Skeletal muscle cell (primary cell): ENCODE measurements at regions not wholly inside any gene's neighbourhood (a gene's known extent, or its start where the extent isn't known, plus 50 kb on each side); places are given as distances from the start of the nearest gene placed in this dataset.

Experiments used
- DNase-seq: peaks from one replicate; pipeline ENCODE4 v3.0.0-alpha.2; 2010; ENCODE audit warnings: low read depth
- H3K4me3 ChIP-seq: 2 replicates; pipeline ENCODE4 v1.5.1; 2011; ENCODE audit warnings: low read depth, mild to moderate bottlenecking, control low read depth, low read length, moderate library complexity

GRCh38 chr18:10053861-10054260 lies 140.0 kb downstream of the VAPA start:
- no peak for DNase-seq
- no peak overlapping the region for H3K4me3 ChIP-seq

DNA sequence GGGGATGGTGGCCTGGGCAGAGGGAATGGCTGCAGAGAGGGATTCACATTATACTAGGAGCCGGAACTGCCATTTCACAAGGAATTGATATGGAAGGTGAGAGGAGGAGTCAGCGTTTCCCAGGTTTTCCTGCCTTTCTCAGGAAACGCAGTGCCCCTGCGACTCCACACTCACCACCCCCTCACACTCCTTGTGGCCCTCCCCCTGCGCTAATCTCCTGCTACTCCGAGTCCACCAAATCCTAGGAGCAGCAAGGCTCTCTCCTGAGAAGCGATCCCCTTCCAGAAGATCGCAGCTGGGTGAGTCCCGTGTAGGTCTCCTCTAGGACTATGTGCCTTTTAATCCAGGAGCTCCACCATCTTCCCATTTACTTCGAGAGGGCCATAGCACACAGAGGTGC lies 140.6 kb downstream of the VAPA start:
- DNase-seq = no peak

GRCh38 chr18:10055125-10055750 lies 141.4 kb downstream of the VAPA start:
- no peak overlapping the region for H3K4me3 ChIP-seq
- DNase-seq = no peak

More for the DNA sequence above, 140.6 kb downstream of the VAPA start:
- H3K4me3 ChIP-seq = no peak overlapping the region

GRCh38 chr18:10056506-10056905 lies 142.7 kb downstream of the VAPA start:
- H3K4me3 ChIP-seq = no peak overlapping the region
- DNase-seq = no peak

DNA sequence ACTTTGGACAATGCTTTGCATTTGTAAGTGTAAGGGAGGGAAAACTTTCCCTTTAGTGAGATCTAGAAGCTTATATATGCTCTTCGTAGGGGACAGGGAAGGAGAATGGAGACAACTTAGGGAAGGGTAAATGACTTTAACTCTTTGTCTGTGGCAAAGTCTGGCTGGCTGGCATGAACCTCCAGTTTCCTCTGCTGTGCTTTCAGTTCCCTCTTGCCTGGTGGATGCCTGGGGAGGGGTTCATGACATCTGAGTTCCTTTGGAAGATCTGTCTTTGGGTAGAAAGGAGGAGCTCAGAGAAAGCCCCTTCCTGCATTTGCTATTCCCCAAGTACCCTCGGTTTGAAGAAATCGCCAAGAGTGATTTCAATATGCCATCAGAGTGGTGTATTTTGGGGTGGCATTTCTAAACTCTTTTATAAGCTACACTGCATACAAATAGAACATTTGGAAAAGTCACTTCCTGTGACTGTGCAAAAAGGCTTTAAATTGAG lies 143.6 kb downstream of the VAPA start:
- DNase-seq = no peak

DNA sequence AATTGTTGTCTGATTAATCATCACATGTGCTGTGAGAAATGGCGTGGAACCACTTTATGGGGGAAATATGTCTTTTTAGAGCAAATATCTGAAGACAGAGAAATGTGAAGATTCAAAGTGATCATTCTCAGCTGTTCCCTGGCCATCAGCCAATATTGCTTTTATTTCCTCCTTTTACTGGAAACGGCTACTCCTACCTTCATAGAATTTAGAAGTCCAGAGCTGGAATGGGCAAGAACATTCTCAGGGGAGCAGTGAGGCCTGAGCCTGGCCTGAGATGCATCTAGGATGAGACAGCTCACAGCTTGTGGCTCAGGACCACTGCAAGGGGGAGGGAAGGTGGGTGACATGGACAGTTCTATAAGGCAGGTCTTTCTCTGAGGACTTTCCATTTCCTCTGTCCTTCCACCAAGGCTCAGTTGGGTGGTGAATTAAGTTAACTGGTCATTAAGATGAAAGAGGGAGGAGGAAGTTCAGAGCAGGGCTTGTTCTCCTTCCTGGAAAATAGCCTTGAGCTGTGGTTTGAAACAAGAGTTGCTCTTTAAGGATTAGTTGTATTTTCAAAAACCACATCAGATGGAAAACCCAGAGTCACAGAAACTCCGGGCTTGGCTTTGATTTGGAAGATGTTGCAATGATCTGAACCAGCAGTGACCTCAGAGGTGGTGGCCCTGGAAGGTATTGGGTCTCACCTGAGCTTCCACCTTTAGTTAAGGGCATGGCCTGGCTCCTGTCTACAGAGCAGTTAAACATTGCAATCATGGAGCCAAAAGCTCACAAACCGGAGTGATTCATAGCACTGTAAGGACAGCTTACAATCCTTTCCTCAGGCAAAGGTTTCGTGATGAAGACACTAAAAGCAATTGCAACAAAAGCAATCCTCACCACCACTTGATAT lies 144.3 kb downstream of the VAPA start:
- H3K4me3 ChIP-seq = no peak overlapping the region
- peak; percentile 81 for DNase-seq

More for the DNA sequence above, 143.6 kb downstream of the VAPA start:
- H3K4me3 ChIP-seq = no peak overlapping the region

DNA sequence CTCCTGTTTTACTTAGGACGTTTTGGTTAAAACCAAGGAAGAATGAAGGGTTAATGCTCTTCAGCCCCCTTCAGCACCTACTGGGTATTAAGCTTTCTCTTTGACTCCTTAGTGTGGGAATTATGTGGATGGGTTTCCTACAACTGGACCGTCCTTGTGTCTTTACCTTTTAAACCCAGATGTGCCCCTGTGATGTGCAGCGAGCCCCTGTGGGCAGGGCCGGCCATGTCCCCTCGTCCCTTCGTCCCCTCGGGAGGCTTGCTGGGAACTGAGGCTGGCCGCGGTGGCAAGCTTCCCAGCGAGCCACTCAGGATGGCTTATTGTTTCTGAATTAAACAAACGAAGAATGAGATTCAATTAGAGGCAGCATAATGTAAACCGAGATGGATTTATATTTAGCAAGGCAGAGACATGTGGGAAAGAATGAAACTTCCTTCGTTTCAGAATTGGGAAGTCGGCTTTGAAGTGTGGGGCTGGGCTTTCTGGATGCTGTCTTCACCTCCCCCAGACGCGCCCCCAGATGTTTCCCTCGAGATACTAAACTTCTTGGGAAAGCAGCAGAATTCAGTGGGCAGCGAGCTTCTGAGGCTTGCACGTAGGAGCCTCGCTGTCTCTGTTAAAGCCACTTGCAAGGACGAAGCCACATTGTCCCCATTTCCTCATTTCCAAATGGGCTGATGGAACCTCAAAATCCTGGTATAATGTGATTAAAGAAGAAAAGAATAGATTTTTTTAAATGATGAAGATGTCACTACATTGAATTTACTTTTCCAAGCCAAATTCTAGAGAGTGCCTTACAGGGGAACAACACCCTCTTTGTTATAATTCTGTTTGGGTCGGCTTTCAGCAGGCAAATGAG lies 146.0 kb downstream of the VAPA start:
- H3K4me3 ChIP-seq = no peak overlapping the region
- DNase-seq = no peak

DNA sequence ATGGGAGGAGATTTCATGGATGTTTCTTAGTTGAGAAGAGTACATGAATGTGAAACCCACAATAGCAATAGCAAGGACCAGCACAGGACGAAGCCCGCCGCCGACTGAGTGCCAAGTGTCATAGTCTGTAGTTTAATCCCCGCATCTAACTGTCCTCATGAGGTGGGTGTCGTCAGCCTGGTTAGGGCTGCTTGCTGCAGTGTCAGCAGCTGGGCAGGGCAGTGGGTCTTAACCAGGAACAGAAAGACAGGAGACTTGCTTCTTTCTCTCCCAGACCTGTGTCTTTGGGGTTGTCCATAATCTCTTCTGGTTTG lies 146.6 kb downstream of the VAPA start:
- H3K4me3 ChIP-seq = no peak overlapping the region
- DNase-seq = no peak

- no peak for DNase-seq
- H3K4me3 ChIP-seq = no peak overlapping the region
Measured at GRCh38 chr18:10060841-10061240, 147.0 kb downstream of the VAPA start.

- DNase-seq = no peak
- H3K4me3 ChIP-seq = no peak overlapping the region
Measured at GRCh38 chr18:10061566-10062140, 147.8 kb downstream of the VAPA start.

GRCh38 chr18:10062302-10063300 lies 148.8 kb downstream of the VAPA start:
- DNase-seq = no peak
- no peak overlapping the region for H3K4me3 ChIP-seq

DNA sequence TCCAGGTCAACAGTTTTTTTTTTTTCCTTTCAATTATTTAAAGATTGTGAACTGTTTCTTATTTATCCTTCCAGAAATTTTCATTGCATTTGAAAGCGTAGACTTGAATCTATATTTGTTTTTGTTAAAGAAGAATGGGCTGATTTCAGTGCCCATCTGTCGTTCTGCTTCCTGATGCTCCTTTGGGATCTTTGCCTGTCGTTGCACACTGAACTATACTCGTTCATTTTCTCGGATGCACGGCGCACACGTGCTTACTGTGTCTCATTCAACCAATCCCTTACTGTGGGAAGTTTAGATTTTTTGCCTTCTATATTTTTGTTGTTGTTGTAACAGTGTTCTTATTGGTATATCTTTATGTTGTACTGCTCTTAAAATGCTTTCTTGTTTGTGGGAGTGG lies 149.7 kb downstream of the VAPA start:
- H3K4me3 ChIP-seq = no peak overlapping the region
- no peak for DNase-seq

- no peak overlapping the region for H3K4me3 ChIP-seq
- DNase-seq = no peak
Measured at GRCh38 chr18:10064267-10064666, 150.5 kb downstream of the VAPA start.

DNA sequence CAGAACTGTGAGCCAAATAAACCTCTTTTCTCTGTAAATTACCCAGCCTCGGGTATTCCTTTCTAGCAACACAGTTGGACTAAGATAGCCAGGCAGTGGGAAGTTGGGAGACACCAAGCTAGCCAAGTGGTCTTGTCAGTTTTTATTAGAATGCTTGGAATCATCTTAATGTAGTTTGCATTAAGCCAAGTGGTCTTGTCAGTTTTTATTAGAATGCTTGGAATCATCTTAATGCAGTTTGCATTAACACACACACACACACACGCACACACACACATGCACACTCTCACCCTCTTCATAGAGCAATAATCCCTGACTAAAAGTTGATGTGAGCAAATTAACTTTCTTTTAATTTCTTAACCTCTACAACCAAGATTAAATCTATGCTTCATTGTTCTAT lies 151.5 kb downstream of the VAPA start:
- no peak for DNase-seq
- no peak overlapping the region for H3K4me3 ChIP-seq

DNA sequence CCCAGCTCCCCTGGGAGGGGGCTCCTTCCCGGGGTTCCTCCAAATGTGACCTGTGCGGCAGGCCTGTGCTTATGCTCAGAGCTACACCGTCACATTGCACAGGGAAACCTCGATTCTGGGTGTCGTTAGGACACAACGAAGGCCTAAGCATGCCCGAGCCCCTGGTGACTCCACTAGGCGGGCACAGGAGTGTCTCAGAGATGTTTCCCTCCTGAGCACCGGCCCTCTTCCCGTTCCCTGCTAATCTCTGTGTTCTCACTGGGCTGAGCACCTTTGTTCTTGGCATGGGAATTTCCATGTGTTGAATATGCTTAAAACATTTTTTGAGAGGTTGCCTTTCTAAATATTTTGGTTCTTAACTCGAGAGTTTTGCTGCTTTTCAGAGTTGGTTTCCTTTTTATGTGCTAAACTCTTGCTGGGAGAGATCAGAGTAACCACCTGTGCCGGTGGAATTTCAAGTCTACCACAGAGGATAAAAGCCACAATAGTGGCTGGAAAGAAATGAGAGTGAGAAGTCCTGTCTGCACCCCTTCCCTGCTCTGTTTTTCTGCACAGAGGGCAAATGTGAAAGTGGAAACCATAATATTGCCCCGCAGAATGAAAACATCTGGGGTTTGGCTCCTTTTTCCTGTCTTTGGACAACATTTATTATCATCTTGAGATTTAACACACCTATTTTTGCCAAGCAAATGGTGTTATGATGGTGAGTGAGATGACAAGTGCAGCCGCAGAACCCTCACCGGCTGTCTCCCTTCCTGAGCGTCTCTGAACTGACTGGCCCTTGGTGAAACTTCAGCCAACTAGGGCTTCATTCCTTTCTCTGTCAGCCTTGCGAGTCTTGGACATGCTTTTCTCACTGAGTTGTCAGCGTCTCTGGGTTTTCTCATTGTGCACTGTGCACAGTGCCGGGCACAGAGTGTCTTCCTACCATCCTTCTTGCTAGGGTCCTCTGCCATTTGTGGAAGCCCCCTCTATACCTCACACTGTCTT lies 154.1 kb downstream of the VAPA start:
- DNase-seq = no peak
- no peak overlapping the region for H3K4me3 ChIP-seq

GRCh38 chr18:10068766-10069567 lies 155.2 kb downstream of the VAPA start:
- no peak for DNase-seq
- H3K4me3 ChIP-seq = no peak overlapping the region

- no peak for DNase-seq
- no peak overlapping the region for H3K4me3 ChIP-seq
Measured at GRCh38 chr18:10070561-10071000, 156.8 kb downstream of the VAPA start.
